ENCODE measurements at regions not wholly inside any gene's neighbourhood (a gene's known extent, or its start where the extent isn't known, plus 50 kb on each side); places are given as distances from the start of the nearest gene placed in this dataset.

DNA sequence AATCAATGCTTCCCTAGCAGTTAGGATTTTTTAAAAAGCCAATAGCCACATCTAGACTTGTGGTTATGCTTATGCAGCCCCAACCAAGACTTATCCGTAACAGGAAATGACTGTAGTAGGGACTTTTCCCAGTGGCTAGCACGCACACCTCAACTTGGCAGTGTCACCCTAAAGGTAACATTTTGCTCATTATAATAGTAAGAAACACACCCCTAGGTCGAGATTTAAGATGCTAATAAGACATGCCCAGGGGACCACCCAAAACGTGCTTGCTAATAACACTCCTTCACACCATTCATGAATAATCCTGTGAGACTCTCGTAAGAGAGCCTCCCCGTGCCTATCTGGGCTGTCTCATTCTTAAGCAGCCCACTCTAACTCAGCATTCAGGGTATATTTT, 94.3 kb downstream of the XIST start:
- H4K91ac ChIP-seq (ENCODE audit: insufficient read length, low read depth, low read length) = no peak overlapping the region
- no peak overlapping the region for H3K4me2 ChIP-seq (ENCODE audit: insufficient read depth, insufficient read length, low read length)
- TF ChIP-seq CTCF (conservative IDR thresholded peaks at IDR 0.05) = no peak
- no peaks in the 10 kb centered on the region for H3K27me3 ChIP-seq (ENCODE audit: insufficient read depth, low read length)
- H3K27ac ChIP-seq (ENCODE audit: insufficient read length, low read depth, low read length) = no peak overlapping the region
- no peaks in the 10 kb centered on the region for H3K79me1 ChIP-seq (ENCODE audit: insufficient read depth, low read depth, low read length, poor library complexity, severe bottlenecking)
- no peaks in the 10 kb centered on the region for H3K9me3 ChIP-seq (ENCODE audit: control insufficient read depth, low read depth, low read length)
- Mint-ChIP-seq H3K27ac (peak overlapping the region in 1 of 3 experiments; percentile 46; a peak in 2 of 7 replicates), H3K4me3 (no peak overlapping the region), H3K4me1 (peaks cover 24 to 40% of the 10 kb centered on the region in 2 experiments), H3K27me3 (ENCODE audit: low read depth) (no peaks in the 10 kb centered on the region; the same call in 1 of the 2 replicates), H3K9me3 (peaks cover 13 to 31% of the 10 kb centered on the region in 2 experiments), H3K36me3 (ENCODE audit: insufficient read depth in 1 of 3, low read depth in 3 of 3) (peaks cover 9 to 29% (median 18%) of the 10 kb centered on the region in 3 experiments)
- no peak overlapping the region for H2BK12ac ChIP-seq (ENCODE audit: insufficient read length, low read depth, low read length)
- H2BK15ac ChIP-seq (ENCODE audit: low read depth, low read length) = no peak overlapping the region
- no CpG with 5 or more reads among the region's 6 CpGs for WGBS (ENCODE audit: extremely low coverage, insufficient read length, low lambda C conversion rate)
- no peak overlapping the region for H3K4ac ChIP-seq (ENCODE audit: low read depth, low read length)
- no peak overlapping the region for H2AK5ac ChIP-seq (ENCODE audit: insufficient read length, low read length)
- H4K5ac ChIP-seq (ENCODE audit: insufficient read length, low read depth, low read length) = no peak overlapping the region
- H3K79me2 ChIP-seq (ENCODE audit: insufficient read depth, low read length) = no peaks in the 10 kb centered on the region
- no peak overlapping the region for H2BK5ac ChIP-seq (ENCODE audit: insufficient read length, low read length)
- H3K14ac ChIP-seq (ENCODE audit: insufficient read depth, low read length) = no peak overlapping the region
- no peak overlapping the region for H3T11ph ChIP-seq (ENCODE audit: low read length)
- H3K18ac ChIP-seq (ENCODE audit: insufficient read length, low read depth, low read length) = no peak overlapping the region
- H3K23ac ChIP-seq (ENCODE audit: insufficient read length, low read depth, low read length) = no peak overlapping the region
- H3K23me2 ChIP-seq (ENCODE audit: insufficient read length, low read depth, low read length, poor library complexity, severe bottlenecking) = no peaks in the 10 kb centered on the region
- no peak overlapping the region for H2BK20ac ChIP-seq (ENCODE audit: low read depth, low read length, poor library complexity, severe bottlenecking)
- no peak overlapping the region for H3K56ac ChIP-seq (ENCODE audit: insufficient read length, low read depth, low read length)
- no peak overlapping the region for H3K9ac ChIP-seq (ENCODE audit: extremely low read depth, insufficient read length, low read length)
- peaks cover 5% of the 10 kb centered on the region; the same call in 1 of the 2 replicates for H3K4me1 ChIP-seq (ENCODE audit: insufficient read depth, low read length)
- H4K8ac ChIP-seq (replicated peaks; ENCODE audit: insufficient read length, low read depth, low read length) = no peak overlapping the region
- H4K20me1 ChIP-seq (ENCODE audit: control insufficient read depth, insufficient read depth, insufficient read length) = no peaks in the 10 kb centered on the region
- H2BK120ac ChIP-seq (ENCODE audit: low read depth, low read length, poor library complexity, severe bottlenecking) = no peak overlapping the region
- DNase-seq = no peak
- H2AFZ ChIP-seq (ENCODE audit: low read length) = no peak overlapping the region
